Skin epidermis (tissue), 12 donors: ENCODE measurements at regions not wholly inside any gene's neighbourhood (a gene's known extent, or its start where the extent isn't known, plus 50 kb on each side); places are given as distances from the start of the nearest gene placed in this dataset.

Experiments used
- H3K27ac ChIP-seq, 21 experiments: fragments of 200-600 bp; sonication (generic) in 11 of 21; one replicate each; pipeline ENCODE4 v1.5.0; 2020; ENCODE audit warnings: mild to moderate bottlenecking in 3 of 21, inconsistent platforms in 2 of 21, moderate library complexity in 2 of 21
- H3K4me3 ChIP-seq, 7 experiments: fragments of 200-600 bp; sonication (generic) in 2 of 7; one replicate each; pipeline ENCODE4 v1.5.0; 2020; ENCODE audit warnings: inconsistent platforms in 2 of 7, mild to moderate bottlenecking in 2 of 7, moderate library complexity in 1 of 7

DNA sequence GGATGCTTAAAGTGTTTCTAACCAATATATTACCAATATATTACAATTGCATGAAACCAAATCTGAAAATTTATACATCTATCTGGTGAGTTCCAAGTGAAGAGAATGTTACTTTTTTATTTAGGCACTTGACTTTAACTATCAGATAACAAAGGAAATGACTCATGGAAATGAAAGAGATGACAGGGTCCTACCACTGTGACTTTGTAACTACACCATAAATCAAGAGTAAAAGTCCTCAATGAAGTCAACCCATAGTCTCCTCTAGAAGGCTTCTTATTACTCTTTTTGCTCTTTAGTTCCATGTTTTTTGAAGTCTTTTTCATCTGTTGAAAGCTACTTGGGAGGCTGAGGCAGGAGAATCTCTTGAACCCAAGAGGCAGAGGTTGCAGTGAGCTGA, 545.0 kb upstream of the PIK3C3 start:
- H3K4me3 ChIP-seq = no peak overlapping the region
- H3K27ac ChIP-seq = no peak overlapping the region

DNA sequence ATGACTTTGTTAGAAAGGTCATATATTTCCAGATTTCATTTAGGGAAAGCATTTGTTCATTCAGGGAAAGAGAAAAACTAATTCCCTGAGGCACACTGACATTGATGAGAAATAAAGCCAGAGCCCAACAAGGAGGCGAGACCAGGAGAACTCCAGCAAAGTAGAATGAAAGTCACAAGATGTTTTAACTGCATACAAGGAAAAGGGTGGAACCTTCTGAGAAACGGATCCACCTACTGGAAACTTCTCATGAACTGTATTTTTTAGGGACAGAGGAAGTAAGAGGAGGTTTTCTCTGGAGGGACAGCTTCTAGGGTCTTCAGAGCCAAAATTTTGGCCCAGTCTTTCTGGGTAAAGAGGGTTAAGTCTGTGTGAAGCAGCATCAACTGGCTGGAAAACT, 548.2 kb upstream of the PIK3C3 start:
- H3K4me3 ChIP-seq = no peak overlapping the region
- H3K27ac ChIP-seq = no peak overlapping the region

DNA sequence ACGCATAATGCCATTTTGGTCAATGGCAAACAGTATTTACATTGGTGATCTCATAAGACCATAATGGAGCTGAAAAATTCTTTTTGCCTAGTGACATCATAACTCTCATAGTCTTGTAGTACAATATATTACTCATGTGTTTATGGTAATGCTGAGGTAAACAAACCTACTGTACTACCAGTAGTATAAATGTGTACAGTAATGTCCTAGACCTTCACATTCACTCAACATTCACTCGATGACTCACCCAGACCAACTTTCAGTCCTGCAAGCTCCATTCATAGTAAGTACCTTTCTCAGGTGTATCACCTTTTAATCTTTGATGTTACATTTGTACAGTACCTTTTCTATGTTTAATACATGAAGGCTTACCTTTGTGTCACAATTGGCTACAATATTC, 558.2 kb upstream of the PIK3C3 start:
- Histone ChIP-seq H3K4me3 (no peak overlapping the region), H3K27ac (no peak overlapping the region)

DNA sequence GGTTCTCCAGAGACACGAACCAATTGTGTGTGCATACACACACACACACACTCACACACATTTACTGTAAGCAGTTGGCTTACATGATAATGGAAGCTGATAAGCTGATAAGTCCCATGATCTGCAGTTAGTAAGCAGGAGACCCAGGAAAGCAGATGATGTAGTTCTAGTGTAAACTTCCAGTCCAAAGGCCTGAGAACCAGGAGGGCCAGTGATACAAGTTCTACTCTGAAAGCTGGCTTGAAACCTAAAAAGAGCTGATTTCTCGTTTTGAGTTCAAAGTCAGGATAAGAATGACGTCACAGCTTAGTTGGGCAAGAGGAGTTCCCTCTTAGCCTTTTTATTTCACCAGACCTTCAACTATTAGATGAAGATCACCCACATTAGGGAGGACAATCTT, 558.8 kb upstream of the PIK3C3 start:
- H3K27ac ChIP-seq = no peak overlapping the region
- no peak overlapping the region for H3K4me3 ChIP-seq

- no peak overlapping the region for H3K4me3 ChIP-seq
- H3K27ac ChIP-seq = no peak overlapping the region
These were observed 559.3 kb upstream of the PIK3C3 start for GRCh38 chr18:41395695-41396094.

DNA sequence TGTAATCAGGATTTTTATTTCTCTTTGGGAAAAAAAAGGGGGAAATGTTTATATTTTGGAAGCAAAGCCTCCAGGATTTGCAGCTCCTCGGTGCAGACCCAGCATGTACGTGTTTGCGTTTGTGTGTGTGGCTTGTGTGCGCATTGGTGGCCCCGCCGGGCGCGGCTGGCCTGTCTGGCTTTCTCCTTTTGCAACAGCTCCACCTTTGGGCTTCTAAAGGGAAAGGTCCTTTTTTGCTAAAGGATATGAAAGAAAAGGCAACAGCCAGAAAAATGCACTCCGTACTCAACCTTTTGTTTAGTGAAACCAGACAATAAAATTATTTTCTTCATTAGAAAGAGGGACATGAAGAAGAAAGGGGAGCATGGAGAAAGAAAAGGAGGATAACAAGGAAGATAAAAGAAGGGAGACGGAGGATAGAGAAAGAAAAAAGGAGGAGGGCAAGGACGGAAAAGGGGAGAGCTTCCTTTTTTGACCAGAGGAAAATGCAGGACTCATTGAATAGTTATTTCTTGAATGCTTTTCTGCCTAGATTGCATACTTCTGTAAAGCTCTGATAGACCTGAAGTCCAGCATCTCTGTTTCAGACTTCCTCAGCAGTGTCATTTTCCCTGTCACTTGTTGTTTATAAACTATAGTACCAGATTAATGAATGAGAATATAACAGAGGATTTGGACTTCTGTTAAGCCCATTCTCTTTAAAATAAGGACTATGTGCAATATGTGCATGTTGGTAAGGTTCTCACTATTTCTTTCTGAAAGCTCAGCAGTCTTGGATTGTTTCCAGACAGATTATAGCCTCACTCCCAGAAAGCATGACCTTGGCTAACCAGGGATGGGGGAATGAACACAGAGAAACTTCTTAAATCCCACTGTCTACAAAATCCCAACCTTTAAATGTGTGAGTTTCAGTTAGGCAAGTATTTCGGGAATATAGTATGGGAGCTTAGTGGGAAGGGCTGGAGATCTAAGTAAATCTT, 563.1 kb upstream of the PIK3C3 start:
- H3K4me3 ChIP-seq = no peak overlapping the region
- no peak overlapping the region for H3K27ac ChIP-seq

DNA sequence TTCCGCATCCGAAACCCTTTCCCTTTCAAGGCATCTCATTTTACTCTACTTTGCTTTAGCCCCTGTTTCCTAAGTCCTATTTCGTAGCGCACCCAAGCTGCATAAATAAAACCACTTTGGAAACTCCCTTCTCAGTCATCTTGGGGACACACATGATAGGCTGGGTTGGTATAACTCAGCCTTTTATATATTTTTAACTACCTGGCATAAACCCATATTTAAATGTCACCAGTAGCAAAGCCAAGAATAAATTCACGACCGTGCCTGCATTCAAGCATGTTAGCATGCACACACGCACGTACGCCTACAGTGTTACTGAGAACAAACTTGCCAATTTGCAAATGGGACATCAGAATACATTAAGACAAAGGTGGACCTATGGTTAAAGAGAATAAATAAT, 564.7 kb upstream of the PIK3C3 start:
- Histone ChIP-seq H3K4me3 (no peak overlapping the region), H3K27ac (no peak overlapping the region)

- Histone ChIP-seq H3K27ac (no peak overlapping the region), H3K4me3 (no peak overlapping the region)
These were observed 576.4 kb upstream of the PIK3C3 start for GRCh38 chr18:41378598-41378997.

- H3K4me3 ChIP-seq = no peak overlapping the region
- H3K27ac ChIP-seq = no peak overlapping the region
These were observed 581.4 kb upstream of the PIK3C3 start for GRCh38 chr18:41373612-41374011.

- no peak overlapping the region for H3K4me3 ChIP-seq
- H3K27ac ChIP-seq = no peak overlapping the region
These were observed 582.9 kb upstream of the PIK3C3 start for GRCh38 chr18:41372046-41372665.

DNA sequence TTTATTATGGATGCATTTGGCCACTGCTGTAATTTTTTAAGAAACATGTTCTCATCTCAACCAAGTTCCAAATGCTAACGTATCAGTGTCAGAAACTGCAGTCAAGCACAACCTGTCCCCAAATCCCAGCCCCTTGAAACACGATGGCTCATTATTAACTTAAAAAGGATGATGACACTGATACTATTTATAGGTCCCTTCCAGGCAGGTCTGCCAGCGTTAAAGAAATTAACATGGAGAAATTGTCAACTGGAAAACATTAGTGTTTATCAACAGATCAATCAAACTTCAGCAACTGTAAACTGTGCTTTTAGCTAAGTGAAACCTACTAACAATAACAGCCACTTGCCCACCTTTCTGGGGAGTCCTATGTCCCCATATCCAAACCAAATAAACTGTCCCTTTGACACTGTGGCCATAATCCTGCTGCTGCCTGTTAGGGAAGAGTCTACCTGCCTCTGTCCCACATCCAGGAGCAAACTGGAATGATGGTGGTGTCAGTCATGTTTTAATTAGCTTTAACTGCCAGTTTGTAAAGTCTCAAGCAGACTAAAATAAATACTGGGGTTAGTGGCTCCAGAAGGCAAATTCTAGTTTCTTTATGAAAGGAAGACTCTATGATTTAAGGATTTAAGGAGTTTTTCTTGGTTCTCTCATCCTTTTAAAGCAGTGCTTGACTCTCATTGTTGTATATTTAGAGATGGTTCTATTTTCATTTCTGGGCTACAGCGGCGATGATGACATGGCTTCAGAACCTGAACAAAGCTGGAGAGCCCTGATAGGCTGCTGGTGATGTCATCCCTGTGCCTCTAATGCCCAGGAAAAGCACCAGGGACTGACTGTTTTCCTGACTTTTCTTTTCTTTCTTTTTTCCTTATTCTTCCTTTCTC, 583.6 kb upstream of the PIK3C3 start:
- no peak overlapping the region for H3K27ac ChIP-seq
- H3K4me3 ChIP-seq = no peak overlapping the region

DNA sequence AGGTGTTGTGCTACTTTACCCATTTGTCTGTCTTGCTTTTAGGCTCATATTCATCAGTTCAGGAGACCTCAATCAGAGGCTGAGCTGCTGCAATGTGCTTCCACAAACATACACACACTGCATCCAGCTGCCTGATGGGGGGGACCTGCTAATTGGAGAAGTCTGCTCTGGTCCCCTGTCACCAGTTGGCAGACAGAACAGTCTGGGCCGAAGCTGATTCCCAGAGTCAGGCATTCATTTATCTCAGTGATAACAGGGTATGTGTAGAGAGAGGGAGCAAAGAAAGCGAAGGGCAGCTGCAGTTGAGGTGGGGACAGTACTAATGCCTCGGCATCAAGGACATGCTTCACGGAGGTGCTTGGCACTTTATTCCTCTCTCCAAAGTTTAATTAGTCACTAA, 584.3 kb upstream of the PIK3C3 start:
- no peak overlapping the region for H3K4me3 ChIP-seq
- H3K27ac ChIP-seq = no peak overlapping the region

GRCh38 chr18:41357708-41358107, 597.3 kb upstream of the PIK3C3 start:
- Histone ChIP-seq H3K27ac (no peak overlapping the region), H3K4me3 (no peak overlapping the region)

- Histone ChIP-seq H3K4me3 (no peak overlapping the region), H3K27ac (no peak overlapping the region)
These were observed 601.1 kb upstream of the PIK3C3 start for GRCh38 chr18:41353777-41354528.

- H3K4me3 ChIP-seq = no peak overlapping the region
- no peak overlapping the region for H3K27ac ChIP-seq
These were observed 603.6 kb upstream of the PIK3C3 start for GRCh38 chr18:41351430-41351829.

DNA sequence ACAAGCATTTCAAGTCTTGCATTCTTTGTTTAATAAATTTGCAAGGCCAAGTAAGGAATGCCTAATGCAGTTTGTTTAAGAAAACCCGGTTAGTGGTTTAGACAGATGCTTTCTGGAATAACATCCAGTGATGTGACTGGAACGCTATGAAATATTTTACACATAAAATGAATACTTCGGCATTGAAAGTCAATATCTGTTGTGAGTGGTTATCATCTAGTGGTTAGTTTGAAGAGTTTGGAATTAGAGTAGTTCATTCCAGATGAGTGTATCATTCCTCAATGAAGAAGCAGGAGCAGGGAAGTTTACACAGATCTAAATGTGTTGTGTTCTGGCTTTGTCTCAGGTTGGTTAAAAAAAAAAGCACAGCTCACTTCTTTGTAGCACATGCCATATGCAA, 608.0 kb upstream of the PIK3C3 start:
- Histone ChIP-seq H3K27ac (no peak overlapping the region), H3K4me3 (no peak overlapping the region)

DNA sequence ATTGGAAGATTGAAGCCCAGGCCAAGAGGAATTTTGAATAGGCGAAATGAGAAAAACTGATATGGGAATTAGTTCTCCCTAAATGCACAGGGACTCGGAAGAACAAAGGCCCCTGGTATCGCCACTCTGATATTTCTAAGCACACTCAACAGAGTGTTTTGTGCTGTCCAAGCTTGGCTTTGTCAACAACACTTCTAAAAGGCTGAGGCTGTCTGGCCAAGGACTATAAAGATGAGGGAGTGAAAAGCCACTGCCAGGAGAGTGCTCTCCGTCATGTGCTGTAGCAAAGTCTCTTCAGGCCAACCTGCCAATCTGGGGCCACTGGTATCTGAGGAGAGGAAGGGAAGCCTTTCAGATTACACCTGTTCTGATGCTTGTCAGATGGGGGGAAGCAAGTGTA, 611.2 kb upstream of the PIK3C3 start:
- Histone ChIP-seq H3K4me3 (no peak overlapping the region), H3K27ac (no peak overlapping the region)

GRCh38 chr18:41338341-41338740, 616.7 kb upstream of the PIK3C3 start:
- Histone ChIP-seq H3K4me3 (no peak overlapping the region), H3K27ac (no peak overlapping the region)

DNA sequence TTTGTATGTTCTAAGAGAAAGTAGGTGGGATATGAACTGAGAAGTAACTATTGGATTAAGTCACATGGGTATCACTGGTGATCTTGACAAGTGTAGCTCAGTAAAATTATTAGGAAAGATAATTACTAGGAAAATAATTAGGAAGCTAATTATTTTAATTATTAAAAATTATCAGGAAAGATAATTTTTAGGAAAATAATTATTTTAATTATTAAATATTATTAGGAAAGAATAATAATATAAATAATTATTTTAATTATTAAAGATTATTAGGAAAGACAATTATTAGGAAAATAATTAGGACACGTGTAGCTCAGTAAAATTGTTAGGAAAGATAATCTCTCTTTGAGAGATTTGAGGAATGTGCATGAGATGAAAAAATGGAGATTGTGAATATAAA, 623.4 kb upstream of the PIK3C3 start:
- H3K27ac ChIP-seq = no peak overlapping the region
- no peak overlapping the region for H3K4me3 ChIP-seq

GRCh38 chr18:41326311-41326710, 628.7 kb upstream of the PIK3C3 start:
- H3K4me3 ChIP-seq = no peak overlapping the region
- H3K27ac ChIP-seq = no peak overlapping the region
